GM23248 (cell line): ENCODE measurements at regions not wholly inside any gene's neighbourhood (a gene's known extent, or its start where the extent isn't known, plus 50 kb on each side); places are given as distances from the start of the nearest gene placed in this dataset.

Source experiments
- EZH2 ChIP-seq: fragments of 200-600 bp; sonication (generic); IDR thresholded peaks from 2 replicates; pipeline ENCODE4 v1.6.1; 2018; ENCODE audit warnings: antibody characterized with exemption, mild to moderate bottlenecking; ENCODE audit not compliant: insufficient read depth, poor library complexity, severe bottlenecking
- EZH2phosphoT487 ChIP-seq: fragments of 200-600 bp; sonication (generic); IDR thresholded peaks from 2 replicates; pipeline ENCODE4 v1.6.1; 2018; ENCODE audit warnings: antibody characterized with exemption, moderate library complexity, mild to moderate bottlenecking, low read depth; ENCODE audit not compliant: insufficient read depth

DNA sequence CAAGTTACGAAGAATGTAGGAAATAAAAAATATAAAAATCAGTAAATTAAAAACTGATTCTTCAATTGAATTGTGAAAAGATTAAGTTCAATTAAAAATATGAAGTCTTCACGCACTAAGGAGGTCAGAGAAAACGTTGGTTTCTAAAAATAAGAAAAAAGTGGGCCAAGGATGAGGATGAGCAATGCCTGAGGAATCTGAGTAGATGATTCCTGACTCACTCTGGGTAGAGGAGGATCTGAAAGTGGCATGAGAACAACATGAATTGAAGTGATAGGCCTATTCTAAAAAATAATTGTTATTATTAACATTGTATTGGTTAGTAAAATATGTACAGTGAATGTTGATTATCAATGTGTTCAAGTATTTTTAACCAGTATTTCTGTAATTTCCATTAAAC lies 444.2 kb downstream of the GRIA2 start:
- TF ChIP-seq EZH2 (no peak), EZH2phosphoT487 (no peak)
